SK-N-SH (cell line): ENCODE measurements at regions not wholly inside any gene's neighbourhood (a gene's known extent, or its start where the extent isn't known, plus 50 kb on each side); places are given as distances from the start of the nearest gene placed in this dataset.

Source experiments
- small RNA-seq, 7 experiments: library from RNA; depleted of rRNA; stranded (forward); fragments of <200 nt; gene quantifications; one replicate each; pipeline ENCODE3, GENCODE V24; 2012

Small RNAs in the stretch of these regions (small RNA-seq; reads per million reads assigned to genes)
- gene OR8S21P: 0 to 6.8 (median 0) reads per million in 7 experiments
